ENCODE measurements at regions not wholly inside any gene's neighbourhood (a gene's known extent, or its start where the extent isn't known, plus 50 kb on each side); places are given as distances from the start of the nearest gene placed in this dataset.

GRCh38 chr15:48038221-48038620, 82.6 kb upstream of the SLC24A5 start:
- Histone ChIP-seq H3K79me2 (ENCODE audit: control insufficient read depth, insufficient read depth, low read length) (no peaks in the 10 kb centered on the region), H3K9me3 (ENCODE audit: control insufficient read depth, low read depth, low read length) (no peaks in the 10 kb centered on the region), H3K36me3 (ENCODE audit: control insufficient read depth in 2 of 2, extremely low read depth in 1 of 2, insufficient read depth in 2 of 2, low read length in 2 of 2) (no peaks in the 10 kb centered on the region), H3K9ac (ENCODE audit: control insufficient read depth, extremely low read depth, insufficient read depth, low read length) (no peak overlapping the region), H3K27me3 (ENCODE audit: control insufficient read depth, extremely low read depth, insufficient read depth, low read length) (no peaks in the 10 kb centered on the region), H3K4me1 (ENCODE audit: control insufficient read depth, extremely low read depth, insufficient read depth, low read length) (no peaks in the 10 kb centered on the region), H3K9me1 (ENCODE audit: control insufficient read depth, extremely low read depth, insufficient read depth, low read length) (no peaks in the 10 kb centered on the region), H2AFZ (ENCODE audit: control insufficient read depth, low read length) (no peak overlapping the region), H4K20me1 (ENCODE audit: control insufficient read depth, extremely low read depth, insufficient read depth, low read length) (no peaks in the 10 kb centered on the region), H3K27ac (ENCODE audit: control insufficient read depth, insufficient read depth, low read length) (no peak overlapping the region), H3K4me2 (ENCODE audit: control insufficient read depth, extremely low read depth, insufficient read depth, low read depth, low read length) (no peak overlapping the region), H3K4me3 (ENCODE audit: control insufficient read depth in 2 of 3, extremely low read depth in 1 of 3, insufficient read depth in 2 of 3, low read depth in 1 of 3, low read length in 3 of 3) (no peak overlapping the region)
- dilution Hi-C loops (cut with MboI; ENCODE audit: extremely low pct_ligation_motif_present, low sequenced_read_pairs) = no loop called here
- TF ChIP-seq CTCF (optimal IDR thresholded peaks at IDR 0.05 in 1 of 3, IDR thresholded peaks at IDR 0.05 in 1 of 3, conservative IDR thresholded peaks at IDR 0.05 in 1 of 3; ENCODE audit: extremely low read depth in 1 of 3, insufficient read depth in 2 of 3, low read length in 3 of 3) (no peak), EZH2 (IDR thresholded peaks at IDR 0.05; ENCODE audit: low read length) (no peak)
- DNase-seq (ENCODE audit: low read depth, low spot score) = no peak
- no peak for FAIRE-seq

GRCh38 chr15:48040166-48040817, 80.5 kb upstream of the SLC24A5 start:
- H3K36me3 ChIP-seq (ENCODE audit: control insufficient read depth in 2 of 2, extremely low read depth in 1 of 2, insufficient read depth in 2 of 2, low read length in 2 of 2) = no peaks in the 10 kb centered on the region
- DNase-seq (ENCODE audit: low read depth, low spot score) = no peak

More at GRCh38 chr15:48040166-48040817, 80.5 kb upstream of the SLC24A5 start:
- H3K9me1 ChIP-seq (ENCODE audit: control insufficient read depth, extremely low read depth, insufficient read depth, low read length) = no peaks in the 10 kb centered on the region
- dilution Hi-C loops (cut with MboI; ENCODE audit: extremely low pct_ligation_motif_present, low sequenced_read_pairs) = no loop called here
- H3K4me2 ChIP-seq (ENCODE audit: control insufficient read depth, extremely low read depth, insufficient read depth, low read depth, low read length) = no peak overlapping the region
- no peaks in the 10 kb centered on the region for H3K79me2 ChIP-seq (ENCODE audit: control insufficient read depth, insufficient read depth, low read length)
- FAIRE-seq = peak; percentile 86
- H3K27ac ChIP-seq (ENCODE audit: control insufficient read depth, insufficient read depth, low read length) = no peak overlapping the region
- no peak overlapping the region for H3K4me3 ChIP-seq (ENCODE audit: control insufficient read depth in 2 of 3, extremely low read depth in 1 of 3, insufficient read depth in 2 of 3, low read depth in 1 of 3, low read length in 3 of 3)
- no peak overlapping the region for H2AFZ ChIP-seq (ENCODE audit: control insufficient read depth, low read length)
- no peaks in the 10 kb centered on the region for H3K9me3 ChIP-seq (ENCODE audit: control insufficient read depth, low read depth, low read length)
- no peak for TF ChIP-seq CTCF (optimal IDR thresholded peaks at IDR 0.05 in 1 of 3, IDR thresholded peaks at IDR 0.05 in 1 of 3, conservative IDR thresholded peaks at IDR 0.05 in 1 of 3; ENCODE audit: extremely low read depth in 1 of 3, insufficient read depth in 2 of 3, low read length in 3 of 3)
- TF ChIP-seq EZH2 (IDR thresholded peaks at IDR 0.05; ENCODE audit: low read length) = no peak
- no peaks in the 10 kb centered on the region for H3K4me1 ChIP-seq (ENCODE audit: control insufficient read depth, extremely low read depth, insufficient read depth, low read length)
- H4K20me1 ChIP-seq (ENCODE audit: control insufficient read depth, extremely low read depth, insufficient read depth, low read length) = no peaks in the 10 kb centered on the region
- H3K27me3 ChIP-seq (ENCODE audit: control insufficient read depth, extremely low read depth, insufficient read depth, low read length) = no peaks in the 10 kb centered on the region
- H3K9ac ChIP-seq (ENCODE audit: control insufficient read depth, extremely low read depth, insufficient read depth, low read length) = no peak overlapping the region
